ENCODE measurements at regions not wholly inside any gene's neighbourhood (a gene's known extent, or its start where the extent isn't known, plus 50 kb on each side); places are given as distances from the start of the nearest gene placed in this dataset.
A peak's percentile ranks its signal among the peaks of the same experiment; 100 is the strongest.
"Not testable (repeated sequence)": the region's sequence is repeated elsewhere in the genome, so short reads cannot be mapped to it uniquely, and the experiment has no call there.

- Mint-ChIP-seq H3K9me3 (no peaks in the 10 kb centered on the region), H3K36me3 (no peaks in the 10 kb centered on the region), H3K27me3 (no peaks in the 10 kb centered on the region), H3K27ac (no peak overlapping the region), H3K4me3 (no peak overlapping the region), H3K4me1 (peaks cover 12% of the 10 kb centered on the region)
- DNase-seq = peak; percentile 39
These were observed 163.1 kb downstream of the LY86 start for GRCh38 chr6:6751619-6752023.

GRCh38 chr6:6752129-6752528 is 163.6 kb downstream of the LY86 start:
- no peak overlapping the region for H3K4me3 Mint-ChIP-seq
- no peaks in the 10 kb centered on the region for H3K9me3 Mint-ChIP-seq
- peaks cover 12% of the 10 kb centered on the region for H3K4me1 Mint-ChIP-seq
- no peak for DNase-seq
- H3K27ac Mint-ChIP-seq = no peak overlapping the region
- H3K27me3 Mint-ChIP-seq = no peaks in the 10 kb centered on the region
- H3K36me3 Mint-ChIP-seq = no peaks in the 10 kb centered on the region

GRCh38 chr6:6753301-6753700 is 164.8 kb downstream of the LY86 start:
- Mint-ChIP-seq H3K9me3 (no peaks in the 10 kb centered on the region), H3K27ac (no peak overlapping the region), H3K4me1 (peaks cover 12% of the 10 kb centered on the region), H3K27me3 (no peaks in the 10 kb centered on the region), H3K4me3 (no peak overlapping the region), H3K36me3 (no peaks in the 10 kb centered on the region)
- DNase-seq = no peak

GRCh38 chr6:6756526-6756925 is 168.0 kb downstream of the LY86 start:
- no peaks in the 10 kb centered on the region for H3K9me3 Mint-ChIP-seq

GRCh38 chr6:6758546-6758914 is 170.0 kb downstream of the LY86 start:
- Mint-ChIP-seq H3K9me3 (no peaks in the 10 kb centered on the region), H3K27me3 (no peaks in the 10 kb centered on the region), H3K4me3 (no peak overlapping the region), H3K27ac (no peak overlapping the region), H3K4me1 (peaks cover 5% of the 10 kb centered on the region), H3K36me3 (no peaks in the 10 kb centered on the region)
- no peak for DNase-seq

More at GRCh38 chr6:6756526-6756925, 168.0 kb downstream of the LY86 start:
- no peaks in the 10 kb centered on the region for H3K27me3 Mint-ChIP-seq
- no peak overlapping the region for H3K27ac Mint-ChIP-seq
- H3K36me3 Mint-ChIP-seq = no peaks in the 10 kb centered on the region
- H3K4me3 Mint-ChIP-seq = no peak overlapping the region
- no peak for DNase-seq
- peaks cover 11% of the 10 kb centered on the region for H3K4me1 Mint-ChIP-seq

GRCh38 chr6:6758915-6759654 is 170.6 kb downstream of the LY86 start:
- Mint-ChIP-seq H3K4me1 (peaks cover 5% of the 10 kb centered on the region), H3K27me3 (no peaks in the 10 kb centered on the region), H3K4me3 (no peak overlapping the region), H3K36me3 (no peaks in the 10 kb centered on the region), H3K27ac (no peak overlapping the region), H3K9me3 (no peaks in the 10 kb centered on the region)
- DNase-seq = peak; percentile 24

GRCh38 chr6:6760002-6760401 is 171.5 kb downstream of the LY86 start:
- Mint-ChIP-seq H3K27me3 (no peaks in the 10 kb centered on the region), H3K4me3 (no peak overlapping the region), H3K4me1 (peaks cover 5% of the 10 kb centered on the region), H3K9me3 (no peaks in the 10 kb centered on the region), H3K27ac (no peak overlapping the region), H3K36me3 (no peaks in the 10 kb centered on the region)
- DNase-seq = no peak

GRCh38 chr6:6762566-6762965 is 174.0 kb downstream of the LY86 start:
- not testable (repeated sequence) for H3K4me3 Mint-ChIP-seq, H3K27me3 Mint-ChIP-seq, DNase-seq, H3K36me3 Mint-ChIP-seq, H3K27ac Mint-ChIP-seq, H3K9me3 Mint-ChIP-seq, H3K4me1 Mint-ChIP-seq

GRCh38 chr6:6764764-6765434 is 176.4 kb downstream of the LY86 start:
- Mint-ChIP-seq H3K4me1 (no peaks in the 10 kb centered on the region), H3K36me3 (no peaks in the 10 kb centered on the region), H3K27me3 (no peaks in the 10 kb centered on the region), H3K9me3 (no peaks in the 10 kb centered on the region), H3K27ac (no peak overlapping the region), H3K4me3 (no peak overlapping the region)
- DNase-seq = no peak

GRCh38 chr6:6766230-6766905 is 177.8 kb downstream of the LY86 start:
- no peaks in the 10 kb centered on the region for H3K4me1 Mint-ChIP-seq
- no peak overlapping the region for H3K27ac Mint-ChIP-seq
- H3K27me3 Mint-ChIP-seq = no peaks in the 10 kb centered on the region
- H3K36me3 Mint-ChIP-seq = no peaks in the 10 kb centered on the region
- DNase-seq = no peak
- H3K4me3 Mint-ChIP-seq = no peak overlapping the region
- no peaks in the 10 kb centered on the region for H3K9me3 Mint-ChIP-seq

- no peaks in the 10 kb centered on the region for H3K4me1 Mint-ChIP-seq
- H3K9me3 Mint-ChIP-seq = no peaks in the 10 kb centered on the region
- no peak overlapping the region for H3K4me3 Mint-ChIP-seq
- no peak overlapping the region for H3K27ac Mint-ChIP-seq
- no peaks in the 10 kb centered on the region for H3K36me3 Mint-ChIP-seq
- no peaks in the 10 kb centered on the region for H3K27me3 Mint-ChIP-seq
- no peak for DNase-seq
These were observed 180.9 kb downstream of the LY86 start for GRCh38 chr6:6769466-6769865.

- DNase-seq = no peak
- no peaks in the 10 kb centered on the region for H3K36me3 Mint-ChIP-seq
- no peaks in the 10 kb centered on the region for H3K9me3 Mint-ChIP-seq
- no peak overlapping the region for H3K27ac Mint-ChIP-seq
- H3K4me3 Mint-ChIP-seq = no peak overlapping the region
- H3K4me1 Mint-ChIP-seq = no peaks in the 10 kb centered on the region
- H3K27me3 Mint-ChIP-seq = peaks cover under 1% of the 10 kb centered on the region
These were observed 182.9 kb downstream of the LY86 start for GRCh38 chr6:6771224-6771945.

- Mint-ChIP-seq H3K4me1 (no peaks in the 10 kb centered on the region), H3K36me3 (no peaks in the 10 kb centered on the region), H3K9me3 (peaks cover 5% of the 10 kb centered on the region), H3K27ac (no peak overlapping the region), H3K4me3 (no peak overlapping the region), H3K27me3 (peaks cover 6% of the 10 kb centered on the region)
- no peak for DNase-seq
These were observed 183.4 kb downstream of the LY86 start for GRCh38 chr6:6771964-6772363.

GRCh38 chr6:6772751-6773150 is 184.2 kb downstream of the LY86 start:
- H3K27ac Mint-ChIP-seq = no peak overlapping the region
- peaks cover 6% of the 10 kb centered on the region for H3K27me3 Mint-ChIP-seq
- H3K36me3 Mint-ChIP-seq = no peaks in the 10 kb centered on the region
- H3K4me1 Mint-ChIP-seq = no peaks in the 10 kb centered on the region
- DNase-seq = no peak
- H3K9me3 Mint-ChIP-seq = peaks cover 5% of the 10 kb centered on the region
- no peak overlapping the region for H3K4me3 Mint-ChIP-seq

- Mint-ChIP-seq H3K4me3 (no peak overlapping the region), H3K27me3 (peaks cover 16% of the 10 kb centered on the region), H3K9me3 (peaks cover 5% of the 10 kb centered on the region), H3K27ac (no peak overlapping the region), H3K36me3 (no peaks in the 10 kb centered on the region), H3K4me1 (no peaks in the 10 kb centered on the region)
- DNase-seq = no peak
These were observed 186.6 kb downstream of the LY86 start for GRCh38 chr6:6775074-6775473.
